WTC11 (cell line): ENCODE measurements at regions not wholly inside any gene's neighbourhood (a gene's known extent, or its start where the extent isn't known, plus 50 kb on each side); places are given as distances from the start of the nearest gene placed in this dataset.

Experiments
- ATAC-seq: fragments of 200-7000 bp; cut with Tn5 transposase; 2 replicates; pipeline ENCODE4 v1.10.0; 2021; ENCODE audit warnings: mild to moderate bottlenecking, moderate library complexity
- CTCF ChIA-PET: fragments of 300-600 bp; sonication (Branson Sonifier 250); formaldehyde crosslinking; loops from one replicate; lab custom pipeline; 2021; ENCODE audit warnings: antibody characterized with exemption; lab: Charles Lee
- POLR2A ChIA-PET: fragments of 350-600 bp; sonication (Branson Sonifier 250); formaldehyde crosslinking; loops from one replicate; lab custom pipeline; 2021; ENCODE audit warnings: antibody characterized with exemption; lab: Charles Lee
- DNase-seq: peaks from one replicate; pipeline ENCODE4 v3.0.0; 2021; ENCODE audit warnings: low spot score
- H3K27ac Mint-ChIP-seq: 2 replicates; pipeline ENCODE4 v1.8.0; 2021; ENCODE audit warnings: mixed read lengths
- H3K27me3 Mint-ChIP-seq: 2 replicates; pipeline ENCODE4 v1.8.0; 2021; ENCODE audit warnings: low read depth, mild to moderate bottlenecking, moderate library complexity, mixed read lengths
- H3K36me3 Mint-ChIP-seq: 2 replicates; pipeline ENCODE4 v1.8.0; 2021; ENCODE audit warnings: mixed read lengths
- H3K4me1 Mint-ChIP-seq: 2 replicates; pipeline ENCODE4 v1.8.0; 2022; ENCODE audit warnings: mixed read lengths
- H3K4me3 Mint-ChIP-seq: 2 replicates; pipeline ENCODE4 v1.8.0; 2021; ENCODE audit warnings: mild to moderate bottlenecking, moderate library complexity, mixed read lengths
- H3K9me3 Mint-ChIP-seq: 2 replicates; pipeline ENCODE4 v1.8.0; 2021; ENCODE audit warnings: mixed read lengths
- CREM ChIP-seq: sonication (generic); formaldehyde crosslinking; IDR thresholded peaks from 2 replicates; pipeline ENCODE4 v1.8.1; 2022; ENCODE audit warnings: mild to moderate bottlenecking, missing genetic modification reagents, moderate library complexity
- EMX1 ChIP-seq: fragments of 250-450 bp; sonication (Bioruptor Pico); IDR thresholded peaks from 2 replicates; pipeline ENCODE4 v1.8.0; 2021; ENCODE audit warnings: mild to moderate bottlenecking
- HMGA2 ChIP-seq: fragments of 250-450 bp; sonication (Bioruptor Pico); IDR thresholded peaks from 2 replicates; pipeline ENCODE4 v1.4.0; 2021; ENCODE audit warnings: mild to moderate bottlenecking, moderate library complexity
- SMAD3 ChIP-seq: sonication (generic); formaldehyde crosslinking; IDR thresholded peaks from 2 replicates; pipeline ENCODE4 v1.8.0; 2022; ENCODE audit warnings: missing genetic modification reagents, mild to moderate bottlenecking, borderline replicate concordance
- TEAD1 ChIP-seq: sonication (generic); formaldehyde crosslinking; IDR thresholded peaks from 2 replicates; pipeline ENCODE4 v1.8.0; 2022; ENCODE audit warnings: mild to moderate bottlenecking, missing genetic modification reagents
- TEAD4 ChIP-seq: sonication (generic); formaldehyde crosslinking; IDR thresholded peaks from 2 replicates; pipeline ENCODE4 v1.8.0; 2022; ENCODE audit warnings: mild to moderate bottlenecking, missing genetic modification reagents
- ZNF219 ChIP-seq: sonication (generic); formaldehyde crosslinking; IDR thresholded peaks from 2 replicates; pipeline ENCODE4 v1.8.0; 2023; ENCODE audit warnings: missing genetic modification reagents, mild to moderate bottlenecking, borderline replicate concordance
- ZNF317 ChIP-seq: sonication (generic); formaldehyde crosslinking; IDR thresholded peaks from 2 replicates; pipeline ENCODE4 v1.8.1; 2023; ENCODE audit warnings: low read depth, mild to moderate bottlenecking, moderate library complexity, missing genetic modification reagents, borderline replicate concordance
- ZNF396 ChIP-seq: fragments of 250-450 bp; sonication (Bioruptor Pico); IDR thresholded peaks from 2 replicates; pipeline ENCODE4 v1.8.0; 2021; ENCODE audit warnings: mild to moderate bottlenecking, moderate library complexity, borderline replicate concordance
- ZNF671 ChIP-seq: fragments of 250-450 bp; sonication (Bioruptor Pico); IDR thresholded peaks from 2 replicates; pipeline ENCODE4 v1.8.0; 2021; ENCODE audit warnings: mild to moderate bottlenecking
- TF ChIP-seq, protein P1 (sequence below): sonication (generic); formaldehyde crosslinking; conservative IDR thresholded peaks from 2 replicates; pipeline ENCODE4 v1.8.1; 2023; ENCODE audit warnings: mild to moderate bottlenecking, low read depth, missing genetic modification reagents, moderate library complexity
- TF ChIP-seq, protein P2 (sequence below): fragments of 250-450 bp; sonication (Bioruptor Pico); IDR thresholded peaks from 2 replicates; pipeline ENCODE4 v1.9.0; 2021; ENCODE audit warnings: mild to moderate bottlenecking, borderline replicate concordance
- TF ChIP-seq, protein P3 (sequence below): sonication (generic); formaldehyde crosslinking; IDR thresholded peaks from 2 replicates; pipeline ENCODE4 v1.8.1; 2022; ENCODE audit warnings: low read depth, missing genetic modification reagents, borderline replicate concordance
- TF ChIP-seq, protein P4 (sequence below): sonication (generic); formaldehyde crosslinking; IDR thresholded peaks from 2 replicates; pipeline ENCODE4 v1.8.1; 2023; ENCODE audit warnings: mild to moderate bottlenecking, missing genetic modification reagents
- TF ChIP-seq, protein P5 (sequence below): sonication (generic); formaldehyde crosslinking; IDR thresholded peaks from 2 replicates; pipeline ENCODE4 v1.8.1; 2023; ENCODE audit warnings: mild to moderate bottlenecking, missing genetic modification reagents, moderate library complexity
- TF ChIP-seq, protein P6 (sequence below): sonication (generic); formaldehyde crosslinking; IDR thresholded peaks from 2 replicates; pipeline ENCODE4 v1.8.0; 2023; ENCODE audit warnings: missing genetic modification reagents, mild to moderate bottlenecking, borderline replicate concordance

DNA sequence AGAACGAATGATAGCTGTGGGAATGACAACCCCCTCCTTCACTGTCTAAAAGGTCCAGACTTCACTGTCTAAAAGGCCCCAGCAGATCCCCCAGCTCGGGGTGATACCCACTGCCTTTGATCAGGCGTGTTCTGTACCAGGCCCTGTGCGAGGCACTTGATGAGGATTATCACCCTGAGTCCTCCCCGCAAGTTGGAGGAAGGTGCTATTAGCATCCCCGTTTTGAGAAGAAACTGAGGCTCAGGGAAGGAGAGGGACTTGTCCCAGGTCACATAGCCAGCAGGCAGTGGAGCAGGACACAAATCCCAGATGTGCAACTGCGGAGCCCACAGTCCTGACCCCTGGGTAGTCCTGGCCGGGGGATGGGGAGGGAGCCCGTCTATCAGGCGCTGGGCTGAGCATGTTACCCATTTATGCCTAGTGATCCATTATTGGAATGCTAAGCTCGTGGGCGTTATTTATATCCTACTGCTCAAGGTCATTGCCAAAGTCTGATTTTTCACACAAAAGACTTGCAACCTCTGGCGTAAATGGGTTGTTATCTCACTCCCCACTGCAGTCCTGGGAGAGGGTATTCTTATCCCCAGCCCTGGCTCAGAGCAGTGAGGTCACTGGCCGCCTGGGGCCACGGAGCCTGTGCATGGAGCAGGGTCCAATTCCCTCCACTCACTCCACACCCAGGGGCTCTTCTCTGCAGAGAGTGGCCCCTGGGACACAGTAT lies 722.2 kb downstream of the MATN1 start:
- H3K36me3 Mint-ChIP-seq: no peaks in the 10 kb centered on the region
- H3K27me3 Mint-ChIP-seq: no peaks in the 10 kb centered on the region
- H3K27ac Mint-ChIP-seq: no peak overlapping the region
- DNase-seq (no peak), ATAC-seq (no peak)
- H3K4me3 Mint-ChIP-seq: no peak overlapping the region
- TF ChIP-seq ZNF396 (CRISPR knock-in tag) (no peak), TEAD4 (no peak), ZNF219 (CRISPR knock-in tag) (no peak), SMAD3 (CRISPR knock-in tag) (no peak), ZNF317 (no peak), TEAD1 (CRISPR knock-in tag) (no peak), CREM (CRISPR knock-in tag) (no peak), HMGA2 (CRISPR knock-in tag) (no peak)
- TF ChIP-seq, protein P1, sequence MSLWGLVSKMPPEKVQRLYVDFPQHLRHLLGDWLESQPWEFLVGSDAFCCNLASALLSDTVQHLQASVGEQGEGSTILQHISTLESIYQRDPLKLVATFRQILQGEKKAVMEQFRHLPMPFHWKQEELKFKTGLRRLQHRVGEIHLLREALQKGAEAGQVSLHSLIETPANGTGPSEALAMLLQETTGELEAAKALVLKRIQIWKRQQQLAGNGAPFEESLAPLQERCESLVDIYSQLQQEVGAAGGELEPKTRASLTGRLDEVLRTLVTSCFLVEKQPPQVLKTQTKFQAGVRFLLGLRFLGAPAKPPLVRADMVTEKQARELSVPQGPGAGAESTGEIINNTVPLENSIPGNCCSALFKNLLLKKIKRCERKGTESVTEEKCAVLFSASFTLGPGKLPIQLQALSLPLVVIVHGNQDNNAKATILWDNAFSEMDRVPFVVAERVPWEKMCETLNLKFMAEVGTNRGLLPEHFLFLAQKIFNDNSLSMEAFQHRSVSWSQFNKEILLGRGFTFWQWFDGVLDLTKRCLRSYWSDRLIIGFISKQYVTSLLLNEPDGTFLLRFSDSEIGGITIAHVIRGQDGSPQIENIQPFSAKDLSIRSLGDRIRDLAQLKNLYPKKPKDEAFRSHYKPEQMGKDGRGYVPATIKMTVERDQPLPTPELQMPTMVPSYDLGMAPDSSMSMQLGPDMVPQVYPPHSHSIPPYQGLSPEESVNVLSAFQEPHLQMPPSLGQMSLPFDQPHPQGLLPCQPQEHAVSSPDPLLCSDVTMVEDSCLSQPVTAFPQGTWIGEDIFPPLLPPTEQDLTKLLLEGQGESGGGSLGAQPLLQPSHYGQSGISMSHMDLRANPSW (CRISPR knock-in tag): no peak
- ChIA-PET POLR2A (no interaction called here), CTCF (interaction anchor here (0.6 to 0.7 kb wide), 2 partner anchors 10 to 298 kb away, joined by 3 read pairs; no protein-coding TSS in a partner anchor)
- peaks cover 14% of the 10 kb centered on the region; the same call in 1 of the 2 replicates for H3K9me3 Mint-ChIP-seq
- peaks cover 15% of the 10 kb centered on the region for H3K4me1 Mint-ChIP-seq

DNA sequence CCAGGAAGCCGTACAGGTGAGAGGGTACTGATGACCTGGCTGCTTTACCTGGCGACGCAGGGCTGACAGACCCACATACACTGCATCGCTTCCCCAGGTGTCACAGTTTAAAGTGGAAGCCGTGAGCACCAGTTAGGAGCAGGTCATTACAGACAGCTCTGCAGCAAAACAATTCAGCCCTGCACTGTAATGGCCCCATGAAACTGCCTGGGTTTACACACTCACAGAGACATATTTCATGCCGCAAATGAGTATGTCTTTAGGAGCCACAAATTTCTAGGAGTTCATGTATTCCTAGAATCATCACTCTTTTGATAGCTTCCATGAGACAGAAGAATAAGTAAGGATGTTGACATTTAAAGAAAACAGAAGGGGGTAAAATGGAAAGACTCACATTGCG lies 723.1 kb downstream of the MATN1 start:
- ATAC-seq: no peak
- Mint-ChIP-seq H3K36me3 (no peaks in the 10 kb centered on the region; the same call in 1 of the 2 replicates), H3K9me3 (peaks cover 22% of the 10 kb centered on the region), H3K4me3 (no peak overlapping the region), H3K4me1 (peaks cover 10% of the 10 kb centered on the region), H3K27me3 (no peaks in the 10 kb centered on the region), H3K27ac (no peak overlapping the region)
- DNase-seq: no peak
- ChIA-PET CTCF (no interaction called here), POLR2A (no interaction called here)
- TF ChIP-seq ZNF671: no peak

DNA sequence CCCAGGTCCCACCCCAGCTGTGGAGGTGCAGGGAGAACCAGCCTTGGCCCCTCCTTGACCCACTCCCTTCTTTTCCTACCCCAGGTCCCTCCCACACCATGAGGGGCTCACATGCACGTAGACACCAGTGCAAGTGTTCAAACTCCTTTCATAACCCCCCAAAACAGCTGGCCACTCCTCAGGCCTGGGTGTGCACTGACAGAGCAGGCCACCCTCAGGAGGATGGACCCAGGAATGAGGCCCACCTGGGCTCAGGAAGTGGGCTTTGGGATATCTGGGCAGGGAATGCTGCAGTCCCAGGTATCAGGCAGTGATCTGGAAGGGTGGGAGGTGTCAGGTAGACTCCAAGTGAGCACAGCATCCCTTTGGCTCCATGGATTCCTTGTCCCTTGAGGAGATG lies 723.8 kb downstream of the MATN1 start:
- Mint-ChIP-seq H3K9me3 (peaks cover 27% of the 10 kb centered on the region), H3K27me3 (no peaks in the 10 kb centered on the region), H3K36me3 (peaks cover 4% of the 10 kb centered on the region), H3K27ac (no peak overlapping the region), H3K4me1 (peaks cover 10% of the 10 kb centered on the region), H3K4me3 (no peak overlapping the region)
- ATAC-seq (no peak), DNase-seq (no peak)
- POLR2A ChIA-PET: no interaction called here
- CTCF ChIA-PET: no interaction called here
- TF ChIP-seq, protein P2, sequence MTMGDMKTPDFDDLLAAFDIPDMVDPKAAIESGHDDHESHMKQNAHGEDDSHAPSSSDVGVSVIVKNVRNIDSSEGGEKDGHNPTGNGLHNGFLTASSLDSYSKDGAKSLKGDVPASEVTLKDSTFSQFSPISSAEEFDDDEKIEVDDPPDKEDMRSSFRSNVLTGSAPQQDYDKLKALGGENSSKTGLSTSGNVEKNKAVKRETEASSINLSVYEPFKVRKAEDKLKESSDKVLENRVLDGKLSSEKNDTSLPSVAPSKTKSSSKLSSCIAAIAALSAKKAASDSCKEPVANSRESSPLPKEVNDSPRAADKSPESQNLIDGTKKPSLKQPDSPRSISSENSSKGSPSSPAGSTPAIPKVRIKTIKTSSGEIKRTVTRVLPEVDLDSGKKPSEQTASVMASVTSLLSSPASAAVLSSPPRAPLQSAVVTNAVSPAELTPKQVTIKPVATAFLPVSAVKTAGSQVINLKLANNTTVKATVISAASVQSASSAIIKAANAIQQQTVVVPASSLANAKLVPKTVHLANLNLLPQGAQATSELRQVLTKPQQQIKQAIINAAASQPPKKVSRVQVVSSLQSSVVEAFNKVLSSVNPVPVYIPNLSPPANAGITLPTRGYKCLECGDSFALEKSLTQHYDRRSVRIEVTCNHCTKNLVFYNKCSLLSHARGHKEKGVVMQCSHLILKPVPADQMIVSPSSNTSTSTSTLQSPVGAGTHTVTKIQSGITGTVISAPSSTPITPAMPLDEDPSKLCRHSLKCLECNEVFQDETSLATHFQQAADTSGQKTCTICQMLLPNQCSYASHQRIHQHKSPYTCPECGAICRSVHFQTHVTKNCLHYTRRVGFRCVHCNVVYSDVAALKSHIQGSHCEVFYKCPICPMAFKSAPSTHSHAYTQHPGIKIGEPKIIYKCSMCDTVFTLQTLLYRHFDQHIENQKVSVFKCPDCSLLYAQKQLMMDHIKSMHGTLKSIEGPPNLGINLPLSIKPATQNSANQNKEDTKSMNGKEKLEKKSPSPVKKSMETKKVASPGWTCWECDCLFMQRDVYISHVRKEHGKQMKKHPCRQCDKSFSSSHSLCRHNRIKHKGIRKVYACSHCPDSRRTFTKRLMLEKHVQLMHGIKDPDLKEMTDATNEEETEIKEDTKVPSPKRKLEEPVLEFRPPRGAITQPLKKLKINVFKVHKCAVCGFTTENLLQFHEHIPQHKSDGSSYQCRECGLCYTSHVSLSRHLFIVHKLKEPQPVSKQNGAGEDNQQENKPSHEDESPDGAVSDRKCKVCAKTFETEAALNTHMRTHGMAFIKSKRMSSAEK (CRISPR knock-in tag): no peak
- TF ChIP-seq, protein P3, sequence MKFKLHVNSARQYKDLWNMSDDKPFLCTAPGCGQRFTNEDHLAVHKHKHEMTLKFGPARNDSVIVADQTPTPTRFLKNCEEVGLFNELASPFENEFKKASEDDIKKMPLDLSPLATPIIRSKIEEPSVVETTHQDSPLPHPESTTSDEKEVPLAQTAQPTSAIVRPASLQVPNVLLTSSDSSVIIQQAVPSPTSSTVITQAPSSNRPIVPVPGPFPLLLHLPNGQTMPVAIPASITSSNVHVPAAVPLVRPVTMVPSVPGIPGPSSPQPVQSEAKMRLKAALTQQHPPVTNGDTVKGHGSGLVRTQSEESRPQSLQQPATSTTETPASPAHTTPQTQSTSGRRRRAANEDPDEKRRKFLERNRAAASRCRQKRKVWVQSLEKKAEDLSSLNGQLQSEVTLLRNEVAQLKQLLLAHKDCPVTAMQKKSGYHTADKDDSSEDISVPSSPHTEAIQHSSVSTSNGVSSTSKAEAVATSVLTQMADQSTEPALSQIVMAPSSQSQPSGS (CRISPR knock-in tag): no peak
- TF ChIP-seq, protein P4, sequence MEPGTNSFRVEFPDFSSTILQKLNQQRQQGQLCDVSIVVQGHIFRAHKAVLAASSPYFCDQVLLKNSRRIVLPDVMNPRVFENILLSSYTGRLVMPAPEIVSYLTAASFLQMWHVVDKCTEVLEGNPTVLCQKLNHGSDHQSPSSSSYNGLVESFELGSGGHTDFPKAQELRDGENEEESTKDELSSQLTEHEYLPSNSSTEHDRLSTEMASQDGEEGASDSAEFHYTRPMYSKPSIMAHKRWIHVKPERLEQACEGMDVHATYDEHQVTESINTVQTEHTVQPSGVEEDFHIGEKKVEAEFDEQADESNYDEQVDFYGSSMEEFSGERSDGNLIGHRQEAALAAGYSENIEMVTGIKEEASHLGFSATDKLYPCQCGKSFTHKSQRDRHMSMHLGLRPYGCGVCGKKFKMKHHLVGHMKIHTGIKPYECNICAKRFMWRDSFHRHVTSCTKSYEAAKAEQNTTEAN (CRISPR knock-in tag): no peak
- TF ChIP-seq, protein P5, sequence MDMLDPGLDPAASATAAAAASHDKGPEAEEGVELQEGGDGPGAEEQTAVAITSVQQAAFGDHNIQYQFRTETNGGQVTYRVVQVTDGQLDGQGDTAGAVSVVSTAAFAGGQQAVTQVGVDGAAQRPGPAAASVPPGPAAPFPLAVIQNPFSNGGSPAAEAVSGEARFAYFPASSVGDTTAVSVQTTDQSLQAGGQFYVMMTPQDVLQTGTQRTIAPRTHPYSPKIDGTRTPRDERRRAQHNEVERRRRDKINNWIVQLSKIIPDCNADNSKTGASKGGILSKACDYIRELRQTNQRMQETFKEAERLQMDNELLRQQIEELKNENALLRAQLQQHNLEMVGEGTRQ (CRISPR knock-in tag): no peak
- TF ChIP-seq EMX1 (CRISPR knock-in tag): no peak
- TF ChIP-seq, protein P6, sequence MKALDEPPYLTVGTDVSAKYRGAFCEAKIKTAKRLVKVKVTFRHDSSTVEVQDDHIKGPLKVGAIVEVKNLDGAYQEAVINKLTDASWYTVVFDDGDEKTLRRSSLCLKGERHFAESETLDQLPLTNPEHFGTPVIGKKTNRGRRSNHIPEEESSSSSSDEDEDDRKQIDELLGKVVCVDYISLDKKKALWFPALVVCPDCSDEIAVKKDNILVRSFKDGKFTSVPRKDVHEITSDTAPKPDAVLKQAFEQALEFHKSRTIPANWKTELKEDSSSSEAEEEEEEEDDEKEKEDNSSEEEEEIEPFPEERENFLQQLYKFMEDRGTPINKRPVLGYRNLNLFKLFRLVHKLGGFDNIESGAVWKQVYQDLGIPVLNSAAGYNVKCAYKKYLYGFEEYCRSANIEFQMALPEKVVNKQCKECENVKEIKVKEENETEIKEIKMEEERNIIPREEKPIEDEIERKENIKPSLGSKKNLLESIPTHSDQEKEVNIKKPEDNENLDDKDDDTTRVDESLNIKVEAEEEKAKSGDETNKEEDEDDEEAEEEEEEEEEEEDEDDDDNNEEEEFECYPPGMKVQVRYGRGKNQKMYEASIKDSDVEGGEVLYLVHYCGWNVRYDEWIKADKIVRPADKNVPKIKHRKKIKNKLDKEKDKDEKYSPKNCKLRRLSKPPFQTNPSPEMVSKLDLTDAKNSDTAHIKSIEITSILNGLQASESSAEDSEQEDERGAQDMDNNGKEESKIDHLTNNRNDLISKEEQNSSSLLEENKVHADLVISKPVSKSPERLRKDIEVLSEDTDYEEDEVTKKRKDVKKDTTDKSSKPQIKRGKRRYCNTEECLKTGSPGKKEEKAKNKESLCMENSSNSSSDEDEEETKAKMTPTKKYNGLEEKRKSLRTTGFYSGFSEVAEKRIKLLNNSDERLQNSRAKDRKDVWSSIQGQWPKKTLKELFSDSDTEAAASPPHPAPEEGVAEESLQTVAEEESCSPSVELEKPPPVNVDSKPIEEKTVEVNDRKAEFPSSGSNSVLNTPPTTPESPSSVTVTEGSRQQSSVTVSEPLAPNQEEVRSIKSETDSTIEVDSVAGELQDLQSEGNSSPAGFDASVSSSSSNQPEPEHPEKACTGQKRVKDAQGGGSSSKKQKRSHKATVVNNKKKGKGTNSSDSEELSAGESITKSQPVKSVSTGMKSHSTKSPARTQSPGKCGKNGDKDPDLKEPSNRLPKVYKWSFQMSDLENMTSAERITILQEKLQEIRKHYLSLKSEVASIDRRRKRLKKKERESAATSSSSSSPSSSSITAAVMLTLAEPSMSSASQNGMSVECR (CRISPR knock-in tag): no peak
